DND-41 (cell line): ENCODE measurements at regions not wholly inside any gene's neighbourhood (a gene's known extent, or its start where the extent isn't known, plus 50 kb on each side); places are given as distances from the start of the nearest gene placed in this dataset.

ENCODE experiments used
- ATAC-seq: fragments of 200-7000 bp; cut with Tn5 transposase; 3 replicates; pipeline ENCODE4 v1.9.1; 2021; ENCODE audit warnings: low read depth; ENCODE audit not compliant: insufficient read depth
- DNase-seq: peaks from one replicate; pipeline ENCODE4 v3.0.0-alpha.2; 2020
- H2AFZ ChIP-seq: 2 replicates; pipeline ENCODE4 v1.6.0; 2012; ENCODE audit warnings: low read depth, low read length
- H3K27ac ChIP-seq: 2 replicates; pipeline ENCODE4 v1.5.1; 2012; ENCODE audit warnings: low read length, inconsistent platforms
- H3K27me3 ChIP-seq: fragments of 200-600 bp; sonication (generic); 2 replicates; pipeline ENCODE4 v1.6.0; 2012; ENCODE audit warnings: low read length, mild to moderate bottlenecking, inconsistent platforms; ENCODE audit not compliant: insufficient read depth, poor library complexity
- H3K36me3 ChIP-seq: 2 replicates; pipeline ENCODE4 v1.5.1; 2012; ENCODE audit warnings: low read length, inconsistent platforms; ENCODE audit not compliant: insufficient read depth
- H3K4me1 ChIP-seq: 2 replicates; pipeline ENCODE4 v1.5.1; 2012; ENCODE audit warnings: mild to moderate bottlenecking, low read length; ENCODE audit not compliant: insufficient read depth
- H3K4me2 ChIP-seq: 2 replicates; pipeline ENCODE4 v1.6.0; 2012; ENCODE audit warnings: mild to moderate bottlenecking, moderate library complexity, low read length, inconsistent platforms; ENCODE audit not compliant: insufficient read depth
- H3K4me3 ChIP-seq, 2 experiments: fragments of 200-600 bp in 1 of 2; shearing (Covaris generic) in 1 of 2; 2 replicates each; pipeline ENCODE4 v1.5.1; 2012 to 2016; ENCODE audit warnings: inconsistent platforms in 2 of 2, low read length in 2 of 2, mild to moderate bottlenecking in 2 of 2, low read depth in 1 of 2, moderate library complexity in 1 of 2
- H3K79me2 ChIP-seq: 2 replicates; pipeline ENCODE4 v1.6.0; 2012; ENCODE audit warnings: low read length, inconsistent platforms; ENCODE audit not compliant: insufficient read depth
- H3K9ac ChIP-seq: 2 replicates; pipeline ENCODE4 v1.6.0; 2012; ENCODE audit warnings: low read depth, mild to moderate bottlenecking, inconsistent platforms, low read length, moderate library complexity
- H3K9me3 ChIP-seq: 2 replicates; pipeline ENCODE4 v1.5.1; 2012; ENCODE audit warnings: low read length, moderate library complexity, mild to moderate bottlenecking, inconsistent platforms; ENCODE audit not compliant: insufficient read depth, severe bottlenecking
- H4K20me1 ChIP-seq: 2 replicates; pipeline ENCODE4 v1.6.0; 2012; ENCODE audit warnings: low read length; ENCODE audit not compliant: insufficient read depth
- EZH2 ChIP-seq: IDR thresholded peaks from 3 replicates; pipeline ENCODE4 v1.6.1; 2012; ENCODE audit warnings: borderline replicate concordance, low read depth, mild to moderate bottlenecking, moderate library complexity, low read length, inconsistent platforms; ENCODE audit not compliant: severe bottlenecking
- TF ChIP-seq, protein P1 (sequence below): IDR thresholded peaks from 2 replicates; pipeline ENCODE4 v1.5.1; 2012; ENCODE audit warnings: borderline replicate concordance, low read length, moderate library complexity, mild to moderate bottlenecking; ENCODE audit not compliant: poor library complexity, severe bottlenecking; ENCODE audit errors: extremely low read depth

DNA sequence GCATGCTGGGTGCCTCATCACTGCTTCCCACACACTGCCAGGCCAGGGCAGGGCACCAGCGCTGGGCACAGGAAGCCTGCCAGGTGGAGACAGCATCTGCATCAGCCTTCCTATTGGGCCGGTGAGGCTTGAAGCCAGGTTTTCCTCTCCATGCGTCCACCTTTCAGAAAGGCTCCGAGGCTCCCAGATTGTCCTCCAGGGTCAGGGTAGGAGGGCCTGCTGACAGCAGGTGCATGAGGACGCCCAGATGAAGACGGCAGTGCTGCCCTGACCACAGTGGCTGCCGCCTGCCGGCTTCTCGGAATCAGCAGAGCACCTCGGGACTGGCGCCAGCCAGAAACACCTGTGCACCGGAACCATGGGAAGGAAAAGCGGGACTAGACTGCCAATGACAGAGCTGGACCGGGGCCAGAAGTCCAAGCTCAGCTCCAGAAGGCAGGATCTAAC, 170.5 kb upstream of the CST7 start:
- H2AFZ ChIP-seq = no peak overlapping the region
- 0 out of 3 replicates have a peak, but pooled peaks have one; percentile 13 for ATAC-seq
- no peak overlapping the region for H3K4me3 ChIP-seq
- H3K9ac ChIP-seq = no peak overlapping the region
- H3K27ac ChIP-seq = no peak overlapping the region
- H3K27me3 ChIP-seq = no peaks in the 10 kb centered on the region
- no peaks in the 10 kb centered on the region for H3K36me3 ChIP-seq
- H4K20me1 ChIP-seq = no peaks in the 10 kb centered on the region
- peaks cover 17% of the 10 kb centered on the region for H3K4me1 ChIP-seq
- DNase-seq = peak; percentile 24
- H3K79me2 ChIP-seq = no peaks in the 10 kb centered on the region
- H3K4me2 ChIP-seq = no peak overlapping the region
- TF ChIP-seq EZH2 = no peak
- TF ChIP-seq, protein P1, sequence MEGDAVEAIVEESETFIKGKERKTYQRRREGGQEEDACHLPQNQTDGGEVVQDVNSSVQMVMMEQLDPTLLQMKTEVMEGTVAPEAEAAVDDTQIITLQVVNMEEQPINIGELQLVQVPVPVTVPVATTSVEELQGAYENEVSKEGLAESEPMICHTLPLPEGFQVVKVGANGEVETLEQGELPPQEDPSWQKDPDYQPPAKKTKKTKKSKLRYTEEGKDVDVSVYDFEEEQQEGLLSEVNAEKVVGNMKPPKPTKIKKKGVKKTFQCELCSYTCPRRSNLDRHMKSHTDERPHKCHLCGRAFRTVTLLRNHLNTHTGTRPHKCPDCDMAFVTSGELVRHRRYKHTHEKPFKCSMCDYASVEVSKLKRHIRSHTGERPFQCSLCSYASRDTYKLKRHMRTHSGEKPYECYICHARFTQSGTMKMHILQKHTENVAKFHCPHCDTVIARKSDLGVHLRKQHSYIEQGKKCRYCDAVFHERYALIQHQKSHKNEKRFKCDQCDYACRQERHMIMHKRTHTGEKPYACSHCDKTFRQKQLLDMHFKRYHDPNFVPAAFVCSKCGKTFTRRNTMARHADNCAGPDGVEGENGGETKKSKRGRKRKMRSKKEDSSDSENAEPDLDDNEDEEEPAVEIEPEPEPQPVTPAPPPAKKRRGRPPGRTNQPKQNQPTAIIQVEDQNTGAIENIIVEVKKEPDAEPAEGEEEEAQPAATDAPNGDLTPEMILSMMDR = no peak
- H3K9me3 ChIP-seq = peaks cover 3% of the 10 kb centered on the region

GRCh38 chr20:24779131-24779530, 169.9 kb upstream of the CST7 start:
- Histone ChIP-seq H3K27me3 (no peaks in the 10 kb centered on the region), H3K9me3 (peaks cover 3% of the 10 kb centered on the region)
- DNase-seq = no peak

DNA sequence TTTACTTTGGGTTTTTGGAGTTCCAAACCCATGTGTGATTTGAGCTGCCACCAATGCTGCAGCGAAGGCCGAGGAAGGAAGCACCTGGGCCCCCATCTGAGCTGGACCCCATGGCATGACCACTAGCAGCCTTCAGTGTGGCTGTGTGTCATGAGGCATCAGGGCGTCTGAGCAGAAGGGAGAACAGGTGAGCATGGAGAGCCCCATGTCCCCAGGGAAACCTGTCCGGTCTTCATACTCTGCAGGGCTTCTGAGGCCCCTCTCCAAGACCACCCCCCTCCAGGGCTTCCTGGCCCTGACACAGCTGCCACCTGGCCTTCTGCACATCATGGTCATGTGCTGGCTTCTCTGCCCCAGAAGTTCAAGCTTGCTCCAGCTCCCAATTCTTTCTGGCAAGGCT, 169.1 kb upstream of the CST7 start:
- no peaks in the 10 kb centered on the region for H3K36me3 ChIP-seq
- no peak overlapping the region for H3K27ac ChIP-seq
- no peak overlapping the region for H3K4me3 ChIP-seq
- DNase-seq (no peak), ATAC-seq (no peak)
- no peaks in the 10 kb centered on the region for H4K20me1 ChIP-seq
- peaks cover 3% of the 10 kb centered on the region for H3K9me3 ChIP-seq
- peaks cover 27% of the 10 kb centered on the region for H3K4me1 ChIP-seq
- no peak overlapping the region for H2AFZ ChIP-seq
- no peak overlapping the region for H3K4me2 ChIP-seq
- H3K79me2 ChIP-seq = no peaks in the 10 kb centered on the region
- H3K27me3 ChIP-seq = no peaks in the 10 kb centered on the region
- no peak overlapping the region for H3K9ac ChIP-seq
- TF ChIP-seq, protein P1 = no peak
- TF ChIP-seq EZH2 = no peak

More at GRCh38 chr20:24779131-24779530, 169.9 kb upstream of the CST7 start:
- Histone ChIP-seq H2AFZ (no peak overlapping the region), H3K79me2 (no peaks in the 10 kb centered on the region), H3K9ac (no peak overlapping the region), H3K4me1 (peaks cover 19% of the 10 kb centered on the region), H4K20me1 (no peaks in the 10 kb centered on the region), H3K27ac (no peak overlapping the region), H3K4me2 (no peak overlapping the region), H3K36me3 (no peaks in the 10 kb centered on the region), H3K4me3 (no peak overlapping the region)
- no peak for ATAC-seq
- no peak for TF ChIP-seq EZH2

DNA sequence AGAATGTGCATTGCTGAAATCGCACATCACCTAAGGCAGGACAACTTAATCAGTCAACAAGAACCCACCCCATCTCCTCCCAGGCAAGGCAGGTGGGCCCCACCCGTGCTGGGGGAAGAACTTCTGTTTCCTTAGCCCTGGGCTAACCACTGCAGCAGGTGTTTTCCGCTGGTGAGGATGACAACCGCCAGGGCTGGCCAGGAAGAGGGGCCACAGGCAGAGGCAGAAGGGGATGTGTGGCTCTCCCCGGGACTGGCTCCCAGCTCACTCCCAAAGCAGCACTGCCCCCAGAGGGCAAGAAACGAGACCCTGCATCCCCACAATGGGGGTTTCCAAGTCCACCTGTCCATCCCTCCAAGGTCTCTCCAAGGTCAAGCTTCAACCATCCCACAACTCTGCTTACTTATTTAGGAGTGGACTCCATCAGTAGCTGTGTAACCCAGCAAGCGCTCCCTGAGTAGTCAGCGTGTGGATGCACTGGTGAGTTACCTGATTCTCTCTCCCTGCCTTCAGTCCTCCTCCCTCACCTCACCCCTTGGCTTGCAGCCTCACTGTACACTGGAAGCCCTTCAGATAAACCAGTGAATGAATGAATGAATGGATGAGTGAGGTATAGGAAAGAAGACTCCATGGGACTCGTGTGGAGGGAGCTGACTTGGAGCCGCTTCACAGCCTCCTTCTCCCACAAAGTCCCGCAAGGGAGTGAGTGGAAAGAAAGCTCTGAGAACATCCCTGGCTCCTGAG, 168.2 kb upstream of the CST7 start:
- H3K4me1 ChIP-seq = peaks cover 36% of the 10 kb centered on the region
- no peak overlapping the region for H3K4me2 ChIP-seq
- H4K20me1 ChIP-seq = no peaks in the 10 kb centered on the region
- H2AFZ ChIP-seq = no peak overlapping the region
- ATAC-seq (no peak), DNase-seq (no peak)
- H3K27me3 ChIP-seq = no peaks in the 10 kb centered on the region
- no peak overlapping the region for H3K4me3 ChIP-seq
- H3K36me3 ChIP-seq = no peaks in the 10 kb centered on the region
- no peak overlapping the region for H3K27ac ChIP-seq
- H3K9ac ChIP-seq = no peak overlapping the region
- TF ChIP-seq, protein P1 = no peak
- TF ChIP-seq EZH2 = no peak
- H3K79me2 ChIP-seq = no peaks in the 10 kb centered on the region
- no peaks in the 10 kb centered on the region for H3K9me3 ChIP-seq
